HCT116 (cell line): ENCODE measurements at regions not wholly inside any gene's neighbourhood (a gene's known extent, or its start where the extent isn't known, plus 50 kb on each side); places are given as distances from the start of the nearest gene placed in this dataset.
"Not testable (repeated sequence)": the region's sequence is repeated elsewhere in the genome, so short reads cannot be mapped to it uniquely, and the experiment has no call there.

ENCODE experiments used
- ATAC-seq: fragments of 200-7000 bp; cut with Tn5 transposase; 2 replicates; pipeline ENCODE4 v1.9.1; 2020; ENCODE audit warnings: mild to moderate bottlenecking, moderate library complexity
- BruUV-seq: library from RNA; stranded (reverse); fragments of 400-500 nt; replicated peaks from 2 replicates; lab custom pipeline; 2021; lab: Mats Ljungman, UMichigan
- CTCF ChIA-PET: fragments of 300-600 bp; sonication (Branson Sonifier 250); formaldehyde crosslinking; loops from one replicate; lab custom pipeline; 2021; ENCODE audit warnings: antibody characterized with exemption; lab: Charles Lee
- POLR2A ChIA-PET: fragments of 300-600, 350-600 bp; sonication (Branson Sonifier 250); formaldehyde crosslinking; loops from one replicate; lab custom pipeline; 2021; ENCODE audit warnings: antibody characterized with exemption; lab: Charles Lee
- RAD21 ChIA-PET, 2 experiments: fragments of 300-600 bp; sonication (Branson Sonifier 250); formaldehyde crosslinking; loops; one replicate each; lab custom pipeline; 2023; ENCODE audit warnings: low total read pairs in 2 of 2; ENCODE audit not compliant: uncharacterized antibody in 2 of 2, unreplicated experiment in 2 of 2, low non-redundant PET in 1 of 2; lab: Charles Lee
- DNase-seq: peaks from one replicate; pipeline ENCODE4 v3.0.0-alpha.2; 2010; ENCODE audit warnings: low read depth, low spot score
- H2AFZ ChIP-seq: fragments of 200-600 bp; shearing (Covaris generic), sonication (generic); 2 replicates; pipeline ENCODE4 v1.6.1; 2017; ENCODE audit warnings: low read depth, mixed run types, mixed read lengths, antibody characterized with exemption, low read length; ENCODE audit not compliant: poor library complexity, severe bottlenecking
- H3K27ac ChIP-seq: 2 replicates; pipeline ENCODE4 v1.5.1; 2012; ENCODE audit warnings: low read depth, low read length
- H3K27me3 ChIP-seq: fragments of 200-600 bp; sonication (generic); 2 replicates; pipeline ENCODE4 v1.6.1; 2016; ENCODE audit warnings: mixed run types, low read length, mixed read lengths; ENCODE audit not compliant: insufficient read depth
- H3K36me3 ChIP-seq, 2 experiments: fragments of 200-500 bp in 1 of 2; fragments of 200-600 bp in 1 of 2; sonication (Bioruptor generic) in 1 of 2; sonication (generic) in 1 of 2; 2 replicates each; pipeline versions ENCODE4 v1.5.1 to v1.6.1; 2014 to 2016; ENCODE audit warnings: low read length in 2 of 2, inconsistent platforms in 1 of 2, mixed read lengths in 1 of 2, mixed run types in 1 of 2; ENCODE audit not compliant: insufficient read depth in 2 of 2, control insufficient read depth in 1 of 2
- H3K4me1 ChIP-seq, 2 experiments: fragments of 200-600 bp in 1 of 2; sonication (generic) in 1 of 2; 2 replicates each; pipeline versions ENCODE4 v1.5.1 to v1.6.1; 2012 to 2017; ENCODE audit warnings: low read length in 2 of 2, inconsistent platforms in 1 of 2, mild to moderate bottlenecking in 1 of 2, mixed read lengths in 1 of 2, mixed run types in 1 of 2, moderate library complexity in 1 of 2; ENCODE audit not compliant: insufficient read depth in 2 of 2, control insufficient read depth in 1 of 2
- H3K4me2 ChIP-seq: fragments of 200-600 bp; sonication (generic); 2 replicates; pipeline ENCODE4 v1.6.1; 2017; ENCODE audit warnings: mixed run types, low read length, mixed read lengths
- H3K4me3 ChIP-seq, 2 experiments: fragments of 200-600 bp in 1 of 2; sonication (generic) in 1 of 2; replicated peaks in 1 of 2; 2 replicates each; pipeline ENCODE4 v1.5.1; 2011 to 2016; ENCODE audit warnings: low read length in 2 of 2, control low read depth in 1 of 2, low read depth in 1 of 2, mild to moderate bottlenecking in 1 of 2, mixed read lengths in 1 of 2, mixed run types in 1 of 2
- H3K79me2 ChIP-seq: fragments of 200-600 bp; sonication (generic); 2 replicates; pipeline ENCODE4 v1.6.1; 2017; ENCODE audit warnings: mild to moderate bottlenecking, mixed run types, low read length, moderate library complexity, mixed read lengths; ENCODE audit not compliant: insufficient read depth
- H3K9ac ChIP-seq: fragments of 200-600 bp; sonication (generic); 2 replicates; pipeline ENCODE4 v1.6.1; 2016; ENCODE audit warnings: low read length, mixed read lengths
- H3K9me2 ChIP-seq: fragments of 200-600 bp; sonication (generic), shearing (Covaris generic); 2 replicates; pipeline ENCODE4 v1.6.1; 2017; ENCODE audit warnings: mixed run types, mild to moderate bottlenecking, moderate library complexity; ENCODE audit not compliant: insufficient read depth
- H3K9me3 ChIP-seq, 2 experiments: fragments of 200-500 bp in 1 of 2; fragments of 200-600 bp in 1 of 2; sonication (Bioruptor generic) in 1 of 2; sonication (generic) in 1 of 2; 2 replicates each; pipeline ENCODE4 v1.6.1; 2014 to 2017; ENCODE audit warnings: low read length in 2 of 2, mixed read lengths in 2 of 2, inconsistent platforms in 1 of 2, low read depth in 1 of 2, mild to moderate bottlenecking in 1 of 2, mixed run types in 1 of 2, moderate library complexity in 1 of 2; ENCODE audit not compliant: control insufficient read depth in 1 of 2, insufficient read depth in 1 of 2
- H4K20me1 ChIP-seq: fragments of 200-600 bp; sonication (generic), shearing (Covaris generic); 2 replicates; pipeline ENCODE4 v1.6.1; 2017; ENCODE audit warnings: mixed run types, mild to moderate bottlenecking, moderate library complexity; ENCODE audit not compliant: insufficient read depth
- CBX3 ChIP-seq: IDR thresholded peaks from 2 replicates; pipeline ENCODE4 v1.6.1; 2012; ENCODE audit warnings: low read depth
- EZH2 ChIP-seq: fragments of 200-600 bp; sonication (generic); IDR thresholded peaks from 2 replicates; pipeline ENCODE4 v1.6.1; 2017; ENCODE audit warnings: antibody characterized with exemption, mixed run types
- EZH2phosphoT487 ChIP-seq: fragments of 200-600 bp; IDR thresholded peaks from 2 replicates; pipeline ENCODE4 v1.6.1; 2018; ENCODE audit warnings: antibody characterized with exemption, borderline replicate concordance
- POLR2A ChIP-seq: IDR thresholded peaks from 2 replicates; pipeline ENCODE4 v1.7.0; 2011; ENCODE audit warnings: borderline replicate concordance; ENCODE audit not compliant: insufficient read depth, insufficient read length; ENCODE audit errors: extremely low read depth
- RAD21 ChIP-seq: IDR thresholded peaks from 2 replicates; pipeline ENCODE4 v1.6.1; 2012; ENCODE audit warnings: low read depth, mild to moderate bottlenecking
- SIN3A ChIP-seq: IDR thresholded peaks from 2 replicates; pipeline ENCODE4 v1.6.1; 2012; ENCODE audit warnings: low read depth
- SP1 ChIP-seq: IDR thresholded peaks from 2 replicates; pipeline ENCODE4 v1.6.1; 2012; ENCODE audit warnings: low read depth
- TCF7L2 ChIP-seq: IDR thresholded peaks from 2 replicates; pipeline ENCODE4 v1.7.0; 2011; ENCODE audit warnings: borderline replicate concordance, inconsistent platforms; ENCODE audit not compliant: insufficient read depth, insufficient read length; ENCODE audit errors: extremely low read depth
- intact Hi-C: fragments of 100-400 bp; cut with micrococcal nuclease; formaldehyde crosslinking; loops from 2 replicates; pipeline ENCODE4 v1.10.0; 2022
- TF ChIP-seq, protein P1 (sequence below), 3 experiments: fragments of 200-600 bp in 1 of 3; sonication (generic) in 1 of 3; IDR thresholded peaks in 2 of 3; conservative IDR thresholded peaks in 1 of 3; 2 replicates each; pipeline ENCODE4 v1.5.1; 2012 to 2017; ENCODE audit warnings: low read depth in 2 of 3, low read length in 2 of 3, antibody characterized with exemption in 1 of 3, borderline replicate concordance in 1 of 3, control low read depth in 1 of 3, mild to moderate bottlenecking in 1 of 3, mixed read lengths in 1 of 3, mixed run types in 1 of 3, moderate library complexity in 1 of 3; ENCODE audit not compliant: insufficient read depth in 1 of 3
- TF ChIP-seq, protein P2 (sequence below): IDR thresholded peaks from 2 replicates; pipeline ENCODE4 v1.6.1; 2012; ENCODE audit warnings: low read depth

DNA sequence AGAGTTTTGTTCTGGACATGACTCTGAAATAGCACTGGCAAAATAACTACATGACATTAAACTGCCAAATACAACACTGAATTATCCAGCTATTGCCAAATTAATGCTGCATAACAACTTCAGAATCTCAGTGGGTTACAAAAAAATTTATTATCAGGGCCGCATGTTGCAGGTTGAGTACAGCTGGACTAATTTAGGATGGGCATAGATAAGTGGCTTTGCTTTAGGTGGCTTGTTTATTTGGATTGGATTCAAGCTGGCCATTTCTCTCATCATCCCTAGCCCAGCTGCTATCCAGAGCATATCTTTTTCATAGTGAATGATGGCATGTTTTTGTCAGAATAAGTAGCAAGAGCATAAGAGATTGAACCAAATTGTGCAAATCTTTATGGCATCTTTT is 1277.1 kb downstream of the REEP3 start:
- H3K4me2 ChIP-seq: no peak overlapping the region
- H2AFZ ChIP-seq: no peak overlapping the region
- intact Hi-C loops: no loop called here
- no peaks in the 10 kb centered on the region for H3K9me2 ChIP-seq
- CTCF ChIA-PET: no interaction called here
- no peak overlapping the region for H3K4me3 ChIP-seq
- H3K36me3 ChIP-seq: no peaks in the 10 kb centered on the region
- no peaks in the 10 kb centered on the region for H3K79me2 ChIP-seq
- H3K27me3 ChIP-seq: no peaks in the 10 kb centered on the region
- no peaks in the 10 kb centered on the region for H4K20me1 ChIP-seq
- no peak for ATAC-seq
- no peak overlapping the region for H3K27ac ChIP-seq
- TF ChIP-seq POLR2A (no peak), EZH2 (no peak), EZH2phosphoT487 (no peak), SIN3A (no peak), TCF7L2 (no peak), CBX3 (no peak), RAD21 (no peak), SP1 (no peak)
- TF ChIP-seq, protein P1, sequence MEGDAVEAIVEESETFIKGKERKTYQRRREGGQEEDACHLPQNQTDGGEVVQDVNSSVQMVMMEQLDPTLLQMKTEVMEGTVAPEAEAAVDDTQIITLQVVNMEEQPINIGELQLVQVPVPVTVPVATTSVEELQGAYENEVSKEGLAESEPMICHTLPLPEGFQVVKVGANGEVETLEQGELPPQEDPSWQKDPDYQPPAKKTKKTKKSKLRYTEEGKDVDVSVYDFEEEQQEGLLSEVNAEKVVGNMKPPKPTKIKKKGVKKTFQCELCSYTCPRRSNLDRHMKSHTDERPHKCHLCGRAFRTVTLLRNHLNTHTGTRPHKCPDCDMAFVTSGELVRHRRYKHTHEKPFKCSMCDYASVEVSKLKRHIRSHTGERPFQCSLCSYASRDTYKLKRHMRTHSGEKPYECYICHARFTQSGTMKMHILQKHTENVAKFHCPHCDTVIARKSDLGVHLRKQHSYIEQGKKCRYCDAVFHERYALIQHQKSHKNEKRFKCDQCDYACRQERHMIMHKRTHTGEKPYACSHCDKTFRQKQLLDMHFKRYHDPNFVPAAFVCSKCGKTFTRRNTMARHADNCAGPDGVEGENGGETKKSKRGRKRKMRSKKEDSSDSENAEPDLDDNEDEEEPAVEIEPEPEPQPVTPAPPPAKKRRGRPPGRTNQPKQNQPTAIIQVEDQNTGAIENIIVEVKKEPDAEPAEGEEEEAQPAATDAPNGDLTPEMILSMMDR (IDR thresholded peaks at IDR 0.05 in 2 of 3, conservative IDR thresholded peaks at IDR 0.05 in 1 of 3; ENCODE audit: borderline replicate concordance in 1 of 3, insufficient read depth in 1 of 3, low read depth in 2 of 3, low read length in 2 of 3): no peak
- TF ChIP-seq, protein P2, sequence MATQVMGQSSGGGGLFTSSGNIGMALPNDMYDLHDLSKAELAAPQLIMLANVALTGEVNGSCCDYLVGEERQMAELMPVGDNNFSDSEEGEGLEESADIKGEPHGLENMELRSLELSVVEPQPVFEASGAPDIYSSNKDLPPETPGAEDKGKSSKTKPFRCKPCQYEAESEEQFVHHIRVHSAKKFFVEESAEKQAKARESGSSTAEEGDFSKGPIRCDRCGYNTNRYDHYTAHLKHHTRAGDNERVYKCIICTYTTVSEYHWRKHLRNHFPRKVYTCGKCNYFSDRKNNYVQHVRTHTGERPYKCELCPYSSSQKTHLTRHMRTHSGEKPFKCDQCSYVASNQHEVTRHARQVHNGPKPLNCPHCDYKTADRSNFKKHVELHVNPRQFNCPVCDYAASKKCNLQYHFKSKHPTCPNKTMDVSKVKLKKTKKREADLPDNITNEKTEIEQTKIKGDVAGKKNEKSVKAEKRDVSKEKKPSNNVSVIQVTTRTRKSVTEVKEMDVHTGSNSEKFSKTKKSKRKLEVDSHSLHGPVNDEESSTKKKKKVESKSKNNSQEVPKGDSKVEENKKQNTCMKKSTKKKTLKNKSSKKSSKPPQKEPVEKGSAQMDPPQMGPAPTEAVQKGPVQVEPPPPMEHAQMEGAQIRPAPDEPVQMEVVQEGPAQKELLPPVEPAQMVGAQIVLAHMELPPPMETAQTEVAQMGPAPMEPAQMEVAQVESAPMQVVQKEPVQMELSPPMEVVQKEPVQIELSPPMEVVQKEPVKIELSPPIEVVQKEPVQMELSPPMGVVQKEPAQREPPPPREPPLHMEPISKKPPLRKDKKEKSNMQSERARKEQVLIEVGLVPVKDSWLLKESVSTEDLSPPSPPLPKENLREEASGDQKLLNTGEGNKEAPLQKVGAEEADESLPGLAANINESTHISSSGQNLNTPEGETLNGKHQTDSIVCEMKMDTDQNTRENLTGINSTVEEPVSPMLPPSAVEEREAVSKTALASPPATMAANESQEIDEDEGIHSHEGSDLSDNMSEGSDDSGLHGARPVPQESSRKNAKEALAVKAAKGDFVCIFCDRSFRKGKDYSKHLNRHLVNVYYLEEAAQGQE: no peak
- TF ChIP-seq, all 23 proteins: peak for 0
- H3K4me1 ChIP-seq: no peaks in the 10 kb centered on the region
- no peaks in the 10 kb centered on the region for H3K9me3 ChIP-seq
- POLR2A ChIA-PET: no interaction called here
- no TSS peak for BruUV-seq
- DNase-seq: no peak
- H3K9ac ChIP-seq: no peak overlapping the region
- RAD21 ChIA-PET: no interaction called here

GRCh38 chr10:64808233-64808632 is 1287.0 kb downstream of the REEP3 start:
- H3K9me3 ChIP-seq, BruUV-seq, POLR2A ChIA-PET, ATAC-seq, H3K4me2 ChIP-seq, H3K27me3 ChIP-seq, H4K20me1 ChIP-seq, H3K4me1 ChIP-seq, DNase-seq, CTCF ChIA-PET, H3K9me2 ChIP-seq, H3K27ac ChIP-seq, RAD21 ChIA-PET, H3K4me3 ChIP-seq, H2AFZ ChIP-seq, intact Hi-C loops, H3K9ac ChIP-seq, H3K36me3 ChIP-seq, H3K79me2 ChIP-seq: not testable (repeated sequence)
